GM12878 (cell line): ENCODE measurements at regions not wholly inside any gene's neighbourhood (a gene's known extent, or its start where the extent isn't known, plus 50 kb on each side); places are given as distances from the start of the nearest gene placed in this dataset.

ENCODE experiments used
- ATF7 ChIP-seq: fragments of 450-650 bp; IDR thresholded peaks from 2 replicates; pipeline ENCODE4 v1.6.1; 2016; ENCODE audit warnings: low read depth, mild to moderate bottlenecking
- CTCF ChIP-seq, 3 experiments: IDR thresholded peaks in 2 of 3; conservative IDR thresholded peaks in 1 of 3; 2 replicates each; pipeline ENCODE4 v1.5.1; 2011; ENCODE audit warnings: low read depth in 3 of 3, low read length in 3 of 3, mild to moderate bottlenecking in 3 of 3, control low read depth in 2 of 3, moderate library complexity in 2 of 3, inconsistent platforms in 1 of 3, mixed read lengths in 1 of 3; ENCODE audit not compliant: control insufficient read depth in 2 of 3, insufficient read depth in 1 of 3; ENCODE audit errors: extremely low read depth in 1 of 3
- JUNB ChIP-seq: IDR thresholded peaks from 2 replicates; pipeline ENCODE4 v1.6.1; 2016; ENCODE audit warnings: antibody characterized with exemption, mild to moderate bottlenecking
- MYC ChIP-seq: IDR thresholded peaks from 2 replicates; pipeline ENCODE4 v1.6.1; 2011; ENCODE audit warnings: mild to moderate bottlenecking, low read length, moderate library complexity, inconsistent platforms; ENCODE audit not compliant: insufficient read depth, insufficient replicate concordance, insufficient read length, severe bottlenecking
- RCOR1 ChIP-seq: conservative IDR thresholded peaks from 2 replicates; pipeline ENCODE4 v1.6.1; 2012; ENCODE audit warnings: low read depth, low read length, improper control_type of control experiment

- TF ChIP-seq CTCF (IDR thresholded peaks at IDR 0.05 in 2 of 3, conservative IDR thresholded peaks at IDR 0.05 in 1 of 3; ENCODE audit: control insufficient read depth in 2 of 3, extremely low read depth in 1 of 3, insufficient read depth in 1 of 3, low read depth in 3 of 3, low read length in 3 of 3) (no peak), ATF7 (no peak), MYC (no peak), RCOR1 (no peak), JUNB (no peak)
These were observed 185.7 kb downstream of the BLID start for GRCh38 chr11:121930004-121930965.
